Erythroblast (primary cell): ENCODE measurements at regions not wholly inside any gene's neighbourhood (a gene's known extent, or its start where the extent isn't known, plus 50 kb on each side); places are given as distances from the start of the nearest gene placed in this dataset.

Experiments used
- DNase-seq, 2 experiments: peaks; one replicate each; lab custom pipeline; 2025; lab: John Stamatoyannopoulos, UW
- GATA1 ChIP-seq: IDR thresholded peaks from 2 replicates; pipeline ENCODE4 v1.6.1; 2011; ENCODE audit warnings: low read depth, mild to moderate bottlenecking, control low read depth, low read length, moderate library complexity
- POLR2A ChIP-seq: IDR thresholded peaks from 2 replicates; pipeline ENCODE4 v1.6.1; 2011; ENCODE audit warnings: mild to moderate bottlenecking, low read length

- TF ChIP-seq POLR2A (no peak), GATA1 (no peak)
- no peak for DNase-seq
These were observed 107.8 kb upstream of the NR4A3 start for GRCh38 chr9:99713838-99714306.

DNA sequence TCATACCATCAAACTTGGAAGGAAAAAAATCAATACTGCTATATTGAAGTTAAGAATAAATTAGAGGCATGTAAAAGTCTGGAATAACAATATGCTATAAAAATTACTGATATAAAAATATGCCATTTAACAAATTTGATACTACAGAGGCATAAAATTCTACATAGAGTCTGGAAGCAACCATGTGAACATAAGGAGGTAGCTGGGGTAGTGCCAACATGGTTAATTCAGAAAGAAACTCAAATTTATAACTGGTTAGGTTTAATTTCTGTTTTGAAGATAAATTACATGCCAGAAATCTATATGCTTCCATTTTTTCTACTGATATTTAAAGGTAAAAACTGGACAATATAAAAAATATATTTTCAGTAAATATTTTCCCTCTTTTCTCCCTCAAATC lies 103.1 kb upstream of the NR4A3 start:
- no peak for TF ChIP-seq POLR2A
- no peak for TF ChIP-seq GATA1

DNA sequence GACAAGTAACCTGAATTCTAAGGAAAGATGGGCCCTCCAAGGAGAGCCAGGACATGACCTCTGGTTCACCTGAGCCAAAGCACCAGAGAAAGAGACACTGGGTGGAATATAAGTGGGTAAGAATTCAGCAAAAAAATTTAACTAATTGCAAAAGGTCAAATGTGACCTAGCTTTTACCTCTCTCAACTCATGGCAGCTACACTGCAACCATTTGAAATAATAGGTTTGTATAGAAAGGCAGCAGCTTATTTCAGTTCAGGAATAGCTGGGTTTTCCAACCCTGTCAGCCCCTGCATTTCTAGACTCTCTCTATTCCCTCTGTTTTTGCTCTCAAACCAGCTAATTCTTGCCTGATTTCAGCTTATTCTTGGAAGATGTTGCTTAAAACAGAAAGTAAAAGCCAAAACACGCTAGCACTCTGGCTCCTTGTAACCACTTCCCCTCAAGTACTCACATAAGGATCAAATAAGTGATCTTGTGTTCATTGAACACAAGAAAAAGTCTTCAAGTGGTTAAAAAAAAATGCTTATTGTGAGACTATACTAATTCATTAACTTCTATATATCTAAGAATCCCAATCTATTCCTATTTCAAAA lies 101.1 kb upstream of the NR4A3 start:
- DNase-seq: no peak
- TF ChIP-seq POLR2A: no peak
- no peak for TF ChIP-seq GATA1

More for the DNA sequence above, 103.1 kb upstream of the NR4A3 start:
- no peak for DNase-seq

DNA sequence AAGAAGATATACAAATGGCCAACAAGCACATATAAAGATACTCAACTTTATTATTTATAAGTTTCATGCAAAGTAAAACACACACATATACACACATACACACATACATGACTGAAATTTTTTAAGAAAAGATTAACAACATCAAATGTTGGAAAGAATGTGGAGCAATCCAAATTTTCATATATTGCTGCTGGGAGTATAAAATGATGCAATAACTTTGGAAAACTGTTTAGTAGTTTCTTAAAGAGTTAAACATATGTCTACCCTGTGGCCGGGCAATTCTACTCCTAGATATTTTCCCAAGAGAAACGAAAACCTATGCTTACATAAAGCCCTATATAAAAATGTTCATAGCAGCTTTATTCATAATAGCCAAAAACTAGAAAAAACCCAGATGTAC lies 99.8 kb upstream of the NR4A3 start:
- DNase-seq: no peak
- TF ChIP-seq GATA1: no peak
- TF ChIP-seq POLR2A: no peak

- DNase-seq: no peak
- no peak for TF ChIP-seq POLR2A
These were observed 98.8 kb upstream of the NR4A3 start for GRCh38 chr9:99722877-99723276.

GRCh38 chr9:99724640-99725039 lies 97.0 kb upstream of the NR4A3 start:
- no peak for TF ChIP-seq GATA1
- TF ChIP-seq POLR2A: no peak
- no peak for DNase-seq

DNA sequence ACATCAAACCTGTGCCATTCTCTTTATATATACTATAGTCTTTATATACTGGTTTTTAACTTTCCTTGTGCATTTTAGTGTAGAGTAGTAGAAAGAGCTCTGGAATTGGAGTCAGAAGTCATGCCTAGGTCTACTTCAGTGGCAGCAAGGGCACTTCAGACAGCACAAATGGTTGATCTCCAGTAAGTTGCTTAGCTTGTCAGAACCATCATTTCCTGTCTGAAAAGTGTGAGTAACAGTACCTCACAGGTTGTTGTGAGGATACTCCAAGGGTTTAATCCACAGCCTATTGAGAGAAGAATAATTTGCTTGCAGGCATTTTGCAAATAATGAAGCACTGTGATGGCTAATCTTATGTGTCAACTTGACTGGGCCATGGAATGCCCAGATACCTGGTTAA lies 95.8 kb upstream of the NR4A3 start:
- DNase-seq: no peak
- TF ChIP-seq GATA1: no peak
- TF ChIP-seq POLR2A: no peak

- DNase-seq: no peak
- TF ChIP-seq GATA1 (no peak), POLR2A (no peak)
These were observed 94.9 kb upstream of the NR4A3 start for GRCh38 chr9:99726758-99727157.

GRCh38 chr9:99730062-99730461 lies 91.6 kb upstream of the NR4A3 start:
- DNase-seq: no peak
- no peak for TF ChIP-seq GATA1
- no peak for TF ChIP-seq POLR2A

GRCh38 chr9:99731950-99732349 lies 89.7 kb upstream of the NR4A3 start:
- TF ChIP-seq POLR2A: no peak
- TF ChIP-seq GATA1: no peak
- DNase-seq: no peak

GRCh38 chr9:99732715-99733114 lies 89.0 kb upstream of the NR4A3 start:
- no peak for DNase-seq
- TF ChIP-seq POLR2A: no peak

DNA sequence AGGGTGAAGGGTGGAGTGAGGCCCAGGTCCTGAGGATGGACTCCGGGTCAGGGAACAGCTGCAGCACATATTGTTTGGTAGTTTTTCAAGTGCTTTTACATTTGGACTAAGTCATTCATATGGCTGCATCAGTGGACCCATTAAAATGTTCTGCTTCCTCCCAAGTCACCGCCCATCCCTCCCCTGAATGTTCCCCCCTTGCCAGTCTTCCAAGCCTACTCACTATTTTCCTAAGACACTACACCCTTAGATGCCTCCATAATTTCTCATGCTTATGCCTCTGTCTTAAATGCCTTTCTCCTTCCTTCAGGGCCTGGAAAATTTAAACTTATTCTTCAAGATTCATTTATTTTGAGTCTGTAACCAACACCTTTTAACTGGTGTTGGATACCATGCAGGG lies 86.6 kb upstream of the NR4A3 start:
- no peak for TF ChIP-seq GATA1
- no peak for TF ChIP-seq POLR2A
- DNase-seq: no peak

DNA sequence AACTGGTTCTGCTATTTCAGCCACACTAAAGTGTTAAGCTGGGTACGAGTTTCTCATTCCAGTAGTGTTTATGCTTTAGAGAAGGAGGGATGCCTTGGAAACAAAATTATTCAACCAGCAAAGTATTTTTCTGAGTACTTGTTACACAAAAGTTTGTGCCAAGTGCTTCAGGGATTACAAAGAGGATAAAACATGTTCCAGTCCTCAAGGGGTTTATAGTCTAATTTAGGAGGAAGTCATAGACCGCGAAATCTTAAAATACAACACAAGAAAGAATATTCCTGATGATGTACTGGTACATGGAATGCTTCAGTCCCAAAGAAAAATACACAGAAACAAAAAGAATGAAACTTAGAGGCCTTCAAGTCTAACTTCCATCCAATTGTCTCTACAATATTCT lies 85.4 kb upstream of the NR4A3 start:
- TF ChIP-seq GATA1 (no peak), POLR2A (no peak)
- no peak for DNase-seq

GRCh38 chr9:99737649-99738048 lies 84.0 kb upstream of the NR4A3 start:
- TF ChIP-seq GATA1 (no peak), POLR2A (no peak)

GRCh38 chr9:99743006-99743405 lies 78.7 kb upstream of the NR4A3 start:
- TF ChIP-seq GATA1: no peak
- DNase-seq: no peak

More at GRCh38 chr9:99737649-99738048, 84.0 kb upstream of the NR4A3 start:
- DNase-seq: no peak

DNA sequence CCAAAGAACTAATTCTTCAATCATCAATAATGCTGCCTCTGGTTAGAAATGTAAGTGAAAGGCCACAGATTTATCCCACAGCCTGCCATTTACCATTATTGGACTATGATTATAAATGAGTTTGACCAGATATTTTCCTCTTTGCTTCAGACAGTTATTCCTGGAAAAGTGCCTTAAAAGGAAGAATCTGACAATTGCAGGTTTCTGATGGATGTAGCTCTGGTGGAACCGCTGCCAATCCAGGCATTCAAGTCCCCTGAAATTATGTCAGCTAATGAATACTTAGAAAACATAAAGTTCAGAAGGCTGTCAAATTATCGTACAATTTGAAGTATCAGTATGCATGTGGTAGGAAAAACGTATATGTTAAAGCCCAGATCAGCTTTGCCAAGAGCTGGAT lies 78.2 kb upstream of the NR4A3 start:
- DNase-seq: no peak

More for the DNA sequence above, 78.2 kb upstream of the NR4A3 start:
- TF ChIP-seq POLR2A: no peak
- TF ChIP-seq GATA1: no peak
